Hepatocyte (in vitro differentiated cells): ENCODE measurements at regions not wholly inside any gene's neighbourhood (a gene's known extent, or its start where the extent isn't known, plus 50 kb on each side); places are given as distances from the start of the nearest gene placed in this dataset.

Source experiments
- DNase-seq: peaks from one replicate; pipeline ENCODE4 v3.0.0-alpha.2; 2016; ENCODE audit warnings: low spot score
- H2AFZ ChIP-seq: fragments of 200-600 bp; sonication (generic); 2 replicates; pipeline ENCODE4 v1.6.0; 2016; ENCODE audit warnings: antibody characterized with exemption, mild to moderate bottlenecking
- H3K27ac ChIP-seq: fragments of 200-600 bp; sonication (generic); 2 replicates; pipeline ENCODE4 v1.5.1; 2016; ENCODE audit warnings: mild to moderate bottlenecking
- H3K27me3 ChIP-seq: fragments of 200-600 bp; sonication (generic); 2 replicates; pipeline ENCODE4 v1.6.1; 2016
- H3K36me3 ChIP-seq: fragments of 200-600 bp; sonication (generic); replicated peaks from 2 replicates; pipeline ENCODE4 v1.5.1; 2016; ENCODE audit warnings: low read depth; ENCODE audit not compliant: insufficient read depth
- H3K4me1 ChIP-seq: fragments of 200-600 bp; sonication (generic); 2 replicates; pipeline ENCODE4 v1.5.1; 2016; ENCODE audit warnings: mild to moderate bottlenecking, moderate library complexity; ENCODE audit not compliant: insufficient read depth
- H3K4me2 ChIP-seq: fragments of 200-600 bp; sonication (generic); 2 replicates; pipeline ENCODE4 v1.6.0; 2016
- H3K4me3 ChIP-seq: fragments of 200-600 bp; sonication (generic); 2 replicates; pipeline ENCODE4 v1.5.1; 2016; ENCODE audit warnings: mild to moderate bottlenecking
- H3K79me2 ChIP-seq: fragments of 200-600 bp; sonication (generic); 2 replicates; pipeline ENCODE4 v1.6.0; 2017; ENCODE audit warnings: mild to moderate bottlenecking
- H3K9me2 ChIP-seq: fragments of 200-600 bp; sonication (generic); replicated peaks from 2 replicates; pipeline ENCODE4 v1.6.0; 2017; ENCODE audit warnings: mild to moderate bottlenecking; ENCODE audit not compliant: insufficient read depth
- H3K9me3 ChIP-seq: fragments of 200-600 bp; sonication (generic); 2 replicates; pipeline ENCODE4 v1.5.1; 2016; ENCODE audit warnings: low read depth, mild to moderate bottlenecking
- H4K20me1 ChIP-seq: fragments of 200-600 bp; sonication (generic); 2 replicates; pipeline ENCODE4 v1.6.0; 2016; ENCODE audit warnings: mild to moderate bottlenecking; ENCODE audit not compliant: insufficient read depth, poor library complexity, severe bottlenecking
- EZH2 ChIP-seq: fragments of 200-600 bp; sonication (generic); IDR thresholded peaks from 2 replicates; pipeline ENCODE4 v1.6.1; 2016; ENCODE audit warnings: antibody characterized with exemption, mild to moderate bottlenecking, borderline replicate concordance
- EZH2phosphoT487 ChIP-seq: fragments of 200-600 bp; sonication (generic); IDR thresholded peaks from one replicate; pipeline ENCODE4 v1.6.1; 2018; ENCODE audit warnings: antibody characterized with exemption, mild to moderate bottlenecking, low read depth, moderate library complexity; ENCODE audit not compliant: unreplicated experiment, severe bottlenecking
- WGBS: methylation state at CpG from one replicate; pipeline ENCODE4 v1.1.6; 2016; ENCODE audit warnings: low lambda C conversion rate; ENCODE audit errors: missing lambda C conversion rate; 5-methylcytosine and 5-hydroxymethylcytosine counted together
- TF ChIP-seq, protein P1 (sequence below): fragments of 200-600 bp; sonication (generic); IDR thresholded peaks from 2 replicates; pipeline ENCODE4 v1.5.1; 2016; ENCODE audit warnings: antibody characterized with exemption, mild to moderate bottlenecking; ENCODE audit not compliant: poor library complexity

DNA sequence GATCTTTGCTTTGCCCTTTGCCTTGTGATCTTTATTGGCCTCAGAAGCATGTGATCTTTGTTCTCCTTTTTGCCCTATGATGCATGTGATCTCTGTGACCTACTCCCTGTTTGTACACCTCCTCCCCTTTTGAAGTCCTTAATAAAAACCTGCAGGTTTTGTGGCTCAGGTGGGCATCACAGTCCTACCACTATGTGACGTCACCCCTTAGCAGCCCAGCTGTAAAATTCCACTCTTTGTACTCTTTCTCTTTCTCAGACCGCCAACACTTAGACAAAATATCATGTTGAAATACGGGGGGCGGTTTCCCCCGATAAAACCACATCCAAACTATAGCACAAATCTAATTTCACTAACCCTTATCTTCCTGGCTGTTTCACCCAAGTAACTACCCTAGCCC, 76.7 kb upstream of the RAPGEF4 start:
- Histone ChIP-seq H3K36me3 (no peaks in the 10 kb centered on the region), H3K9me3 (no peaks in the 10 kb centered on the region), H3K9me2 (no peaks in the 10 kb centered on the region), H3K4me1 (no peaks in the 10 kb centered on the region), H3K27ac (no peak overlapping the region), H3K79me2 (no peaks in the 10 kb centered on the region), H4K20me1 (no peaks in the 10 kb centered on the region), H3K27me3 (no peaks in the 10 kb centered on the region), H3K4me3 (no peak overlapping the region), H2AFZ (no peak overlapping the region), H3K4me2 (no peak overlapping the region)
- TF ChIP-seq EZH2phosphoT487 (no peak), EZH2 (no peak)
- TF ChIP-seq, protein P1, sequence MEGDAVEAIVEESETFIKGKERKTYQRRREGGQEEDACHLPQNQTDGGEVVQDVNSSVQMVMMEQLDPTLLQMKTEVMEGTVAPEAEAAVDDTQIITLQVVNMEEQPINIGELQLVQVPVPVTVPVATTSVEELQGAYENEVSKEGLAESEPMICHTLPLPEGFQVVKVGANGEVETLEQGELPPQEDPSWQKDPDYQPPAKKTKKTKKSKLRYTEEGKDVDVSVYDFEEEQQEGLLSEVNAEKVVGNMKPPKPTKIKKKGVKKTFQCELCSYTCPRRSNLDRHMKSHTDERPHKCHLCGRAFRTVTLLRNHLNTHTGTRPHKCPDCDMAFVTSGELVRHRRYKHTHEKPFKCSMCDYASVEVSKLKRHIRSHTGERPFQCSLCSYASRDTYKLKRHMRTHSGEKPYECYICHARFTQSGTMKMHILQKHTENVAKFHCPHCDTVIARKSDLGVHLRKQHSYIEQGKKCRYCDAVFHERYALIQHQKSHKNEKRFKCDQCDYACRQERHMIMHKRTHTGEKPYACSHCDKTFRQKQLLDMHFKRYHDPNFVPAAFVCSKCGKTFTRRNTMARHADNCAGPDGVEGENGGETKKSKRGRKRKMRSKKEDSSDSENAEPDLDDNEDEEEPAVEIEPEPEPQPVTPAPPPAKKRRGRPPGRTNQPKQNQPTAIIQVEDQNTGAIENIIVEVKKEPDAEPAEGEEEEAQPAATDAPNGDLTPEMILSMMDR = no peak
- no peak for DNase-seq
- WGBS = 96% methylated on average over 5 of the region's 5 CpGs

DNA sequence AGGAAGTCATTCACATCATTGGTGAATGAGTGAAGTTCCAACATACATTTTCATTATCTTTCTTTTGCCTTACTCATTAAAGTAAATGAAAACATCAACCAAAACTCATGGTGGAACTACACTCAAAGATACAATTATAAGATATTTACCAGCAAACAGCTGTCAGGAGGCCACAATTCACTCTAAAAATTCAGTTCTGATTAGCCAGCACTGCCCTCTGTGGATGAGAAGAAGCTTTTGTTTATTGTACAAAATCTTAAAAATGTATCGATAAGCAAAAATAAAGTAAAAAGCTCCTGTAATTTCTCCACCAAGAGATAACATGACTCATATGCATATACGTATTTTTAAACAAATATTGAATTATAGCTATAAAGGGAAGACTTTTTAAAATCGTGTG, 73.5 kb upstream of the RAPGEF4 start:
- no peak overlapping the region for H2AFZ ChIP-seq
- H3K36me3 ChIP-seq = no peaks in the 10 kb centered on the region
- WGBS = 80% methylated on average over 3 of the region's 3 CpGs
- H3K4me1 ChIP-seq = no peaks in the 10 kb centered on the region
- no peak overlapping the region for H3K4me2 ChIP-seq
- no peaks in the 10 kb centered on the region for H3K9me3 ChIP-seq
- H3K27ac ChIP-seq = no peak overlapping the region
- H3K27me3 ChIP-seq = no peaks in the 10 kb centered on the region
- TF ChIP-seq, protein P1 = no peak
- TF ChIP-seq EZH2 (no peak), EZH2phosphoT487 (no peak)
- H3K79me2 ChIP-seq = no peaks in the 10 kb centered on the region
- H4K20me1 ChIP-seq = no peaks in the 10 kb centered on the region
- H3K4me3 ChIP-seq = no peak overlapping the region
- no peaks in the 10 kb centered on the region for H3K9me2 ChIP-seq
- DNase-seq = no peak

DNA sequence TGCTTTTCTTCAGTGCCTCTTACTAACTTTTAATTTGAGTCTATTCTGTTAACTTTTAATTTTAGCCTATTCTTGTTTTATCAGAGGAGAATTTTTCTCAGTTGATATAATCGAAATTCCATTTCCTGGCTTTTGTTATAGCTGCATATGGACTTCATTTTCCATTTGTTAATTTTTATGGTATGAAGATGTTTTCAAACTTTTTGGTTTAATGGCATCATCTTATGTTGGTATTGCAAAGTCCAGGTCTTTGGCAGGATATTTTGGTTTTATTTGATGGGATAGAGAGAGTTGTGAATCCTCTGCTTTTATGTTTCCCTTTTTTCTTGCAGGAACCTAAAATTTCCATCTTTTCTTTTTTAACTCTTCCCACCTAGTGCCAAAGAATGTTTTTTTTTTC, 70.9 kb upstream of the RAPGEF4 start:
- H2AFZ ChIP-seq = no peak overlapping the region
- no peak overlapping the region for H3K4me3 ChIP-seq
- no peak overlapping the region for H3K27ac ChIP-seq
- no peaks in the 10 kb centered on the region for H3K79me2 ChIP-seq
- H3K9me2 ChIP-seq = no peaks in the 10 kb centered on the region
- WGBS = 80% methylated on average over 1 of the region's 1 CpG
- no peaks in the 10 kb centered on the region for H3K27me3 ChIP-seq
- H3K36me3 ChIP-seq = no peaks in the 10 kb centered on the region
- no peak for TF ChIP-seq EZH2phosphoT487
- TF ChIP-seq EZH2 = no peak
- TF ChIP-seq, protein P1 = no peak
- H3K4me2 ChIP-seq = no peak overlapping the region
- no peaks in the 10 kb centered on the region for H3K9me3 ChIP-seq
- H3K4me1 ChIP-seq = no peaks in the 10 kb centered on the region
- no peaks in the 10 kb centered on the region for H4K20me1 ChIP-seq
- DNase-seq = no peak
